HK-2 (cell line): ENCODE measurements at regions not wholly inside any gene's neighbourhood (a gene's known extent, or its start where the extent isn't known, plus 50 kb on each side); places are given as distances from the start of the nearest gene placed in this dataset.

Source experiments
- DNase-seq: peaks from one replicate; pipeline ENCODE4 v3.0.0-alpha.2; 2018; ENCODE audit not compliant: unreplicated experiment

GRCh38 chr22:48456449-48456848, 1371.2 kb downstream of the BRD1 start:
- DNase-seq, result no peak

- no peak for DNase-seq
These were observed 1373.8 kb downstream of the BRD1 start for GRCh38 chr22:48453751-48454485.

- no peak for DNase-seq
These were observed 1374.5 kb downstream of the BRD1 start for GRCh38 chr22:48453171-48453570.

GRCh38 chr22:48452766-48453165, 1374.9 kb downstream of the BRD1 start:
- no peak for DNase-seq

GRCh38 chr22:48451891-48452290, 1375.8 kb downstream of the BRD1 start:
- DNase-seq, result no peak

- no peak for DNase-seq
These were observed 1377.4 kb downstream of the BRD1 start for GRCh38 chr22:48450188-48450825.

DNA sequence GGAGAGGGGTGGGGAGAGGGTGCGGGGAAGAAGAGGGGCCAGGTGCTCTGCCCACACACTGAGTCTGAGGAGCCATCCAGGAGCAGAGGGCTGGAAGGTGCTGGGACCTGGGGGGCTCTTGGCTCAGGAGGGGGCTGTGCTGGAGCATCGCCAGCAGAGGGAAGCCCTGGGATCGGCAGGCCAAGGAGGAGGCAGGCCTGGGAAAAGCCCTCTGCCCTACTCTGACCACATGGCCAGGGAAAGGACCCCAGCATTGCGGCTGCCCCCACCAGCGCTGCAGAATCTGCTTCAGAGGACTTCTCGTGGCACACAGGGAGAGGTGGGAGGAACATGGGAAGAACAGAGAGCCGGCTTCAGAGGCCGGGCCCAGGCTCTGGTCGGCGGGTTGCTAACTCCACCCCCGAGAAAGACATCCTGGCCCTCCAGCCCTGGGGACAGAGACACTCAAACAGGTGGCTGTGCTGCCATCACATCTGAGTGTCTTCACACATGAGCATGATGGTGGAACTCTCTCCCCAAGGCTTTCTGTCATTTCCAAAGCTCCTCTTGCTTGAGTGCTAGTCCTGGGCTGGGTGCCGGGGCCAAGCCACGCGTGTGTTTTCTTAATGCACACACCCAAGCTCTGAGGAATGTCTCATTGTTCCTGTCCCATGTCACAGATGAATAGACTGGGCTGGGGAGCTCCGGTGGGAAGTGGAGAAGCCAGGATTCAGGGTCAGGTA, 1378.0 kb downstream of the BRD1 start:
- no peak for DNase-seq

DNA sequence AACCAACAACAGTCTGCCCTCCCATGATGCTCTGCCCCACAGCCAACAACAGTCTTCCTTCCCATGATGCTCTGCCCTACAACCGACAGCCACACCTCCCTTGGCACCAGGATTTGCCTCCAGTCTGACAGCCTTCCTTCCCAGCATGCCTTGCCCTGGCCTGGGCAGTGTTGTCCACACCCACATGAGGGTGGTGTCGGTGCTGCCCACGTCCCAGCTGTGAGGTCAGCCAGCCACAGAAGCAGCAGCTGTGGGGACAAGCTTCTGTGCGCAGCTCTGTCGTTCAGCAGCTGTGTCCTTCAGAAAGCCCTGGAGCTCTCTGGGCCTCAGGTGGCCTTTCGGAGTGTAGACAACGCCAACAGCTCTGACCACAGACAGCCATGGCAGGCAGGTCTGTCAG, 1378.9 kb downstream of the BRD1 start:
- no peak for DNase-seq

- DNase-seq, result no peak
These were observed 1382.4 kb downstream of the BRD1 start for GRCh38 chr22:48445113-48445827.

DNA sequence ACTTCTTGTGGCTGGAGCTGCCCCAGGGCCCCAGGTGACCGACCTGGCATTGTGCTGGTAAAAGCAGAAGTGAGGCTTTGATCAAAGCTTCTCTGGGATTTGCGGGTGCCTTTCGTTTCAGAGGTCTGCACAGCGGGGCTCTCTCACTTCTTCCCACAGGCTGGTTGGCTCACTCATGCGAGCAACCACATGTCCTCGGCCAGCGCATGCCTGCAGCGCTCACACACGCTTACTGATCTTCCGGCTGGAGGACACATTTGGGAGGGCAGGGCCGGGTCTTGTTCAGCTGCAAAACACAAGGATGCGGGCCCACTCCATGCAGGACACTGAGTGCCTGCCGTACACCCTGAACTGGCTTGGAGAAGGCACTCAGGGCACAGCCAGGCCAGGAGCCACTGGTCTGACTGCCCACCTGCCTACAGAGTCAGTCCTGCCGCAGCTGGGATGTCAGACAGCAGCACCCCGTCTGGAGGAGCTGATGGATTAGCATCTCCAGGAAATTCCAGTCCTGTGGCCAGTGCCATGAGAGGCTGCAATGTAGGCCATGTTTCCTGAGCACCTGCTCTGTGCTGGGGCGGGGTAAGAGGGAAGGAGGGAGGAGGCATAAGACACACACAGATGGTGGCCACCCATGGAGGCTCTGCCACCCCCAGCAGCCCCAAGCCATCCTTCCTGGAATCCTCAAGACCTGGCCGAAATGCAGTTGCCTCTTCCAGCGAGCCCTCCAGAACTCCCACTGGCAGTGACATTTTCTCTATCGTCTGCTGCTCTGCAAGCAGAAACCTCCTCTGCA, 1383.2 kb downstream of the BRD1 start:
- DNase-seq, result peak; percentile 26

DNA sequence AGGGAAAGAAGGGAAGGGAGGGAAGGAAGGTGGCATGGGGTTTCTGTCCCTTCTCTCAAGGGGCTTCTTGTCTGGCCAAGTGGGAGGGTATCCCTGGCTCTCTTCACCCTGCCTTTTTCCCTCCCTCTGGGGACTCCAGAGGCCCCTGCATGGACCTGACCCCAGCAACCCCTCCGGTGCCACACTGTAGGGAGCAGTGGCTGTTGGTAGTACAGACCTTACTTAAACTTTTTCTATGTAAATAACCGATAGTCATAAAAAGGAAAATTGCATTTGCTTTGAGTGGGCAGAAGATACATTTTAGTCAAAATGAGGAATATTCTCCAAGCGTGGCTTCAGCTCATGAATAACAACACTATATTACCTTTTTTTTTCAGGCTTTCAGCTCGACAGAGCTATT, 1384.0 kb downstream of the BRD1 start:
- DNase-seq, result no peak

DNA sequence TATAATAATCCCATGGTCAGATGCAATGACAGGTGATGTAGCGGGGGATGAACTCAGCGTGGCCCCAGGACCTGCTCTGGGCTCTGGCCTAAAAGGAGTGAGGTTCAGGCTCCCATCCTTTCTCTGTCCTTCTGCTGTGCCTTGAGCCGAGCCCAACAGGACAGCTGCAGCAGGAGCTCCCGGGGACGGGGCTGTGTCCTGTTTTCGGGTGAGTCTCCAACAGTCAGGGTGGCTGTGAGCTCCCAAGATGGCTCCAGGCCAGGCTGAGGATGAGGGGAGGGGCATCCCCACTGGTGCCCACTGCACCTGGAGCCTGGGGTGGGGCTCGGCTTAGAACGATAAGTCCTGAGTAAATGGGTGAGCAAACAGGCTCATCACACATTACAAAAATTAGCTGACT, 1385.0 kb downstream of the BRD1 start:
- no peak for DNase-seq

DNA sequence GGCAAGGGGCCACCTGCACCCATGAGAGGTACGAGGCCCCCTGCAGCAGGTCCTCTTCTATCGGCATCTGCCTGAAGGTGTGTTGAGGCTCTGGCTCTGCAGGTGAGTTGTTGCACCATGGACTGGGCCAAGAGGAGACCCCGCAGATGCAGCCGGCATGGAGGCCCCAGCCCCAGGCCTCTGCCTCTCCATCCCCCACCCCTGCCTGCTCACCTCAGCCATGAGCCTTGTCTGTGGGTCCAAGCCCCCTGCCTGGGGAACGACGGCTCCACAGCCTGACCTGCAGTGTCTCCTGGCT, 1386.2 kb downstream of the BRD1 start:
- no peak for DNase-seq

DNA sequence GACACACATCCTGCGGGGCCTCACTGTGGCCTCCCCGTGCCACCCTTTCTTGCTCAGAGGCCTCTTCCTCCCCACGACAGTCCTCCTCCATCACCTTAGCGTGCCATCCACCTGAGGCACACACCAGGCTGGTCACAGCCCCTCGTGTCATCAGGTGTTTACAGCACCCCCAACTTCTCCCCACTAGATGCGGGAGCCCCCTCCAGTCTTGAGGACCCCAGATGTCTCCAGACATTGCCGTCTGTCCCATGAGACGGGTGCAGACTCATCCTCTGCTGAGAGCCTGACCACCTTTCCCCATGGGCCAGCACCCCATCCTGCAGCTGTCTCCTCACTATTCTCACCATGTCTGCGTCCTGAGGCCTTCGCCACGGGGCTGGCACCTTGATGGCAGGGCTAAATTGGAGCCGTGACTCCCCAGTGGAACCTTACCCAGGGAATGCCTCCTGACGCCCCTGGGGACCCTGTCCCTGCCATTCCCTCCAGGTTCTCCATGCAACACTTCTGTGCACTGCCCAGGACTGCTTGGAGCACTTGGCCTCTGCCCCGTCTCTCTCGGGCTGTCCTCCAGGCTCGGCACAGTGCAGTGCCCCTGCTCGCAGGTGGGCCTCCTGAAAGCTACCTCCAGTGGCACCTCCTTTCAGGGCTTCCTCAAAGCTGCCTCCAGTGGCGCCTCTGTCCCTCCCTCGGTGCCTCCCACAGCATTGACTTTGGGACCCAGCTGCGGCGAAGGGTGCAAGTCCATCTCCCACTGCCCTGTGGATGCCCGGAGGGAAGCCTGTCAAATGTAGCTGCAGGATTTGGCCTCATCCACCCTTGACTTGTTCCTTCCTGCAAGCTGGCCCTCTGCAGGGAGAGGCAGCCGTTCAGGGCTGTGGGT, 1386.8 kb downstream of the BRD1 start:
- no peak for DNase-seq

DNA sequence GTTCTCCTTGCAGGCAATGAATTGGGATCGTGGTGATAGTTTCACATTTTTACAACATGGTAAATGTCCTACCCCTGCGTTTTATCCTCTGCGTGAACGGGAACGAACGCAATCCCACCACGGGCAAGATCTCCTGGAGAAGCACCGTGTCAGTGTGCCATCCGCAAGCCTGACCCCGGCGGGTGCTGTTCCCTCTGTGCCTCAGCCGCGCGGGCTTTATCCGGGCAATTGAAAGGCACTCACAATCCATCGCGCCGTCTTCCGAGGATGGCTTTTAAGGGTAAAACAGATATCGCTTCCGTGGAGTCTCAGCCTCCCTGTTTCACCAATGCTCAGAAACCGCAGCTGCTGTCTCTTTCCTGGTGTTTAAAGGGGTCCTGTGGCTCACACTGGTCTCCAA, 1387.5 kb downstream of the BRD1 start:
- no peak for DNase-seq

GRCh38 chr22:48439560-48440135, 1388.0 kb downstream of the BRD1 start:
- no peak for DNase-seq

GRCh38 chr22:48438800-48439559, 1388.7 kb downstream of the BRD1 start:
- DNase-seq, result no peak

DNA sequence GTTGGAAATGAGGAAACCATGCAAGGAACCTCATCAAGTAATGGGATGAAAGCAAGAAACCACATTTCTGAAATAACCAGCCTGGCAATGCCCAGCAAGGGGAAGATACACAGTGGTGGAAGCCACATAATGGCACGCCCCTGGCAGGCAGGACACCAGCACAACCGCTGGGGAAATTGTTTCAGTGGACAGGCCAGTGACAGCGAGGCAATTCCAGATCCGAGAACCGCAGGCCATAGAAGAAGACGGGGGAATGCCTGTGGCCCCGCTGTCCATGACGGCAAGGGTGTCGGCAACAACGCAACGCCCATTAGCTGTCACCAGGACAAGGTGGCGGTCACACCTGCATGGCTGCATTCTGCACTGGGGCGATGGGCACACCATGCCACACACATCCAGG, 1389.6 kb downstream of the BRD1 start:
- DNase-seq, result no peak

DNA sequence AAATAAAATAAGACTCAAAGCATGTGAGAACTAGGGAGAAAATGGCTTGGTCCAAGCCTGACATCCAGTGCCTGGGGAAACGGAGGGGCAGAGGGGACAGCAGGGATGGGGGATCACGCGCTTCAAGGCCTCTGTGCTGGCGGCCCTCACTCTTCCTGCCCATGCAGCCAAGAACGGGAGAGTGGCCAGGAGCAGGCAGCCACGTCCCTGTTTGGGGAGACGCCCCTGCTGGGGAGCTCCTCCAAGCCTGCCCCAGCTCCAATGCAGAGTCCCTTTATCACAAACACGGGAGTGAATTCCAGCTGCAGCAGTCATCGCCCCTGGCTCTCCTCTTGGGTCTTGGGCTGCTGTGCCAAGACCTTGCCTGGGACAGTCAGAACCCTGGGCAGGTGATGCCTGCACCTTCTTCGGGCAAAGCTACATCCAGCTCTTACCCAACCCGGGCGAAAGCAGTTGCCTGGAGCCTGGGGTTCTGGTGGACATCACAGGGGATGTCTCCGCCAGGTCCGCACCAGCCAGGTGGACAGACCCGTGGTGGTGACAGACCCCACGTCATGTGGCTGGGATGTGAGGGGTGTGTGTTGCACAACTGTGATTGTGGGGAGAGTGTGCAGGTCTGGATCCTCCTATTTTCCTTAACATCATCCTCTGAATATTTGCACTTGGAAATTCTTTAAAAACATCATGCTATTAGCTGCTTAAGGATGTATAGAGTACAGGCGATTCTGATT, 1391.3 kb downstream of the BRD1 start:
- no peak for DNase-seq
